GM12892 (cell line): ENCODE measurements at regions not wholly inside any gene's neighbourhood (a gene's known extent, or its start where the extent isn't known, plus 50 kb on each side); places are given as distances from the start of the nearest gene placed in this dataset.

Experiments
- POLR2AphosphoS5 ChIP-seq: IDR thresholded peaks from 2 replicates; pipeline ENCODE4 v1.6.1; 2011; ENCODE audit warnings: low read depth, low read length, control low read depth
- TAF1 ChIP-seq: IDR thresholded peaks from 2 replicates; pipeline ENCODE4 v1.6.1; 2011; ENCODE audit warnings: low read depth, mild to moderate bottlenecking, control low read depth, low read length, borderline replicate concordance

DNA sequence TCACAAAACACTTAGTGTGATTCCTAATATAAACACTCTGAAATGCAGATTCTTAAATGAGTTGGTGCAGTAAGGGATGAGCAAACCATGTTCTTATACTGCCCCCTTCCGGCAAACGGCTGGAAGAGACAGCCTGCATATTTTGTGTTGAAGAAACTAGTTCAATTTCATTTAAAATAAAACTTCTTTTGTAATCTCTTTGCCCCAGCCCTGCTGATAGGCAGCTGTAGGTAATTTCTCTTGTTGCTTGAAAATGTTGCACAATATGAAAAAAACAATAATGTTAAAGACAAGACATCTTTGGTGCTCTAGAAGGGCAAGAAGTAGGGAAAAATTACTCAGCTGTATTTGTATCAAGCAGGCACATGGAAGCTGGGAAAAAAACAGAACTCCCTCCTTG is 89.7 kb upstream of the CCNG1 start:
- TF ChIP-seq TAF1 (no peak), POLR2AphosphoS5 (no peak)
